Neural progenitor cell (in vitro differentiated cells): ENCODE measurements at regions not wholly inside any gene's neighbourhood (a gene's known extent, or its start where the extent isn't known, plus 50 kb on each side); places are given as distances from the start of the nearest gene placed in this dataset.

Source experiments
- EZH2 ChIP-seq: fragments of 200-600 bp; sonication (generic); IDR thresholded peaks from 2 replicates; pipeline ENCODE4 v1.6.1; 2017; ENCODE audit warnings: antibody characterized with exemption, mild to moderate bottlenecking, moderate library complexity
- EZH2phosphoT487 ChIP-seq: fragments of 200-600 bp; sonication (generic); IDR thresholded peaks from 2 replicates; pipeline ENCODE4 v1.6.1; 2017; ENCODE audit warnings: antibody characterized with exemption
- TF ChIP-seq, protein P1 (sequence below): fragments of 200-600 bp; sonication (generic); IDR thresholded peaks from 2 replicates; pipeline ENCODE4 v1.5.1; 2017; ENCODE audit warnings: antibody characterized with exemption, mild to moderate bottlenecking

DNA sequence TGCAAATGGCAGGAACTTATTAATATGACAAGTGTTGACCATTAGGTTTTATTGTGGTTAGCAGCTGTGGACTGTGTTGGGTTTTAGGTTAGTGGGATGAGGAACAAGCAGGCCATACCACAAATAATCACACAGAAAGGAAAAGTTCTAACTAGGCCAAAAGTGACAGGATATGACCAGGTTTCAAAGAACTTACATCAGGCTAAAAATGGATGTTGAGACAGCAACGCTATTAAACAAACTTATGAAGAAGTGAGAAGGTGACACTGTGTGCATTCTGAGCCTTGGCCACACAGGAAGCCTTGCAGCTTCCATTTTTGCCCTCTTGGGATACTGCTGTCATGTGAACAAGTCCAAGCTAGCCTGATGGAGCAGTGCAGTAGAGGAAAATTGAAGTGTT is 568.8 kb downstream of the HTR7 start:
- TF ChIP-seq, protein P1, sequence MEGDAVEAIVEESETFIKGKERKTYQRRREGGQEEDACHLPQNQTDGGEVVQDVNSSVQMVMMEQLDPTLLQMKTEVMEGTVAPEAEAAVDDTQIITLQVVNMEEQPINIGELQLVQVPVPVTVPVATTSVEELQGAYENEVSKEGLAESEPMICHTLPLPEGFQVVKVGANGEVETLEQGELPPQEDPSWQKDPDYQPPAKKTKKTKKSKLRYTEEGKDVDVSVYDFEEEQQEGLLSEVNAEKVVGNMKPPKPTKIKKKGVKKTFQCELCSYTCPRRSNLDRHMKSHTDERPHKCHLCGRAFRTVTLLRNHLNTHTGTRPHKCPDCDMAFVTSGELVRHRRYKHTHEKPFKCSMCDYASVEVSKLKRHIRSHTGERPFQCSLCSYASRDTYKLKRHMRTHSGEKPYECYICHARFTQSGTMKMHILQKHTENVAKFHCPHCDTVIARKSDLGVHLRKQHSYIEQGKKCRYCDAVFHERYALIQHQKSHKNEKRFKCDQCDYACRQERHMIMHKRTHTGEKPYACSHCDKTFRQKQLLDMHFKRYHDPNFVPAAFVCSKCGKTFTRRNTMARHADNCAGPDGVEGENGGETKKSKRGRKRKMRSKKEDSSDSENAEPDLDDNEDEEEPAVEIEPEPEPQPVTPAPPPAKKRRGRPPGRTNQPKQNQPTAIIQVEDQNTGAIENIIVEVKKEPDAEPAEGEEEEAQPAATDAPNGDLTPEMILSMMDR: no peak
- no peak for TF ChIP-seq EZH2phosphoT487
- no peak for TF ChIP-seq EZH2
